LHCN-M2 (cell line): ENCODE measurements at regions not wholly inside any gene's neighbourhood (a gene's known extent, or its start where the extent isn't known, plus 50 kb on each side); places are given as distances from the start of the nearest gene placed in this dataset.

Source experiments
- DNase-seq: peaks from one replicate; pipeline ENCODE4 v3.0.0-alpha.2; 2012; ENCODE audit warnings: low read depth

- DNase-seq = peak; percentile 69
Observed at GRCh38 chr11:37788141-37788877, 1190.3 kb upstream of the RAG2 start.

DNA sequence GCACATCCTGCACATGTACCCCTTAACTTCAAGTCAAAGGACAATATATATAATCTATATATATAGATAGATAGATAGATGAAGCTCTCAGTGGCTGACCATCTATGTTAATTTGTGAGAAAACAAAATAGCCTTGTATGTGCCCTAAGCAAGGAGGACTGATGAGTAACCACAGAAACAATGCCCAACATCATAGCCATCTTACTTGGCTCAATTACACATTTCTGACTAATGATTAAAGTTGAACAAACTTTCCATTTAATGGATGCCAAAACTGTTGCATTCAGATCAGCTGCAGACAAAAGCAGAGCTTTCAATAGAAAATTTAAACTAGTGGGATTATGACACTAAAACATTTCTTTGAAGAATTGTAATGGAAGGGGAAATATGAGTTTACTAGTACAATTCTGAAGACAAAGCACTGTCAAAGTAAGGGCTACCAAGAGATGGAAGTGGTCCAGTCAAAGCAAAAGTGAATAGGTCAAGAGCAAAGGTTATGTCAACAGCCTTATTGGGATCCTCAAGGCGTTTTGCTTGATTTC lies 1188.2 kb upstream of the RAG2 start:
- DNase-seq = peak; percentile 44

GRCh38 chr11:37774441-37774840 lies 1176.4 kb upstream of the RAG2 start:
- no peak for DNase-seq

GRCh38 chr11:37770145-37770544 lies 1172.1 kb upstream of the RAG2 start:
- peak; percentile 38 for DNase-seq

DNA sequence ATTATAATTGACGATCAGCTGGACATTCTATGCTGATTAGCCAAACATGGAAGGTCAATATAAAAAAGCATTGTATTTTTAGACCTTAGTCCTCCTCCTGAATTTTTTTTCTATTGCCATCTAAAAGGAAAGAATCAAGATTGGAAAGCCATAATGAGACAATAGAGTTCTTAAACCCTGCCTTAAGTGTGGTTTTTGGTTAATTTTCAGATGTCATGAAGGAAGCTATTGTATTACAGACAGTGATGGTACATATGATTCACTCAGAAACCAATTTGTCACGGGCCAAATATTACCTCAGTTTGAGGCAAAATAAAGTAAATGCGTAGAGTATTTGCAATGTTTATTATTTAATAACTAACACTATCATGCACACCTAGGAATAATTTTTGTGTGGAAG lies 1164.0 kb upstream of the RAG2 start:
- peak; percentile 50 for DNase-seq

DNA sequence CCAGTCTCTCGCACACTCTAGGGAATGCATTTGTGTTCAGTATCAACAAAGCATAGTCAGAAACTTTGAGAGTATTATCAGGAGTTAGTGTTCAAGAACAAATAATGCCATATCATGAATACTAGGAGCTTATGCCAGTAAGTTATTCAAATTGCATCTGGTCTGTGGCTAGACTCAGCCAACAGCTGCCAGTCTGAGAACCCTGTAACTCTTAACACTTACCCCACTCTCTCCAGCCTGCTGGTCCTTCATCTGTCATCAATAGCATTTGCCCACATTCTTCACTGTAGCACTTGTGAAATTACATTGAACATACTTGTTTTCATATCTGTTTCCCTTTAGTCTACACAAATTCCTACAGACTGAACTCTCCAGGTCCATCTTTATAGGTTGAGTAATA lies 1157.5 kb upstream of the RAG2 start:
- DNase-seq = peak; percentile 70

GRCh38 chr11:37748641-37749040 lies 1150.6 kb upstream of the RAG2 start:
- DNase-seq = no peak

- DNase-seq = peak; percentile 7
Observed at GRCh38 chr11:37747121-37747520, 1149.1 kb upstream of the RAG2 start.

- no peak for DNase-seq
Observed at GRCh38 chr11:37727371-37727770, 1129.3 kb upstream of the RAG2 start.

DNA sequence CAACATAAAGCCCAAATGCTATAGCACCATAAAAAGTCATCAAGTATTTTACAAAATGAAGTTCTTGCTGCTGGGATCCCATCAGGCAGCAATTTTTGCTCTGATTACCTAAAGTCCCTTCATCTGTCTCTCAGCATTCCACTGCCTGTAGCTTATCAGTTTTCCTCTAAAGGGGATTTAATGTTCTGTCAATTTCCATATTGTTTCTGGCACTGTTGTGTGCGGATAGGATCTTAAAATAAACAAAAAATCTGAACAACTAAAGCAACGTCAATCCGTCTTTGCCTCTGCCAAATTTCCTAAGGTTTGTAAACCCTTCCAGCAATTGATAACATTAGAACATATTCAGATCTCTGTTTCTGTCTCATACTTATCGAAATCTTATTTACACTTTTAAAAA lies 1126.3 kb upstream of the RAG2 start:
- DNase-seq = no peak

DNA sequence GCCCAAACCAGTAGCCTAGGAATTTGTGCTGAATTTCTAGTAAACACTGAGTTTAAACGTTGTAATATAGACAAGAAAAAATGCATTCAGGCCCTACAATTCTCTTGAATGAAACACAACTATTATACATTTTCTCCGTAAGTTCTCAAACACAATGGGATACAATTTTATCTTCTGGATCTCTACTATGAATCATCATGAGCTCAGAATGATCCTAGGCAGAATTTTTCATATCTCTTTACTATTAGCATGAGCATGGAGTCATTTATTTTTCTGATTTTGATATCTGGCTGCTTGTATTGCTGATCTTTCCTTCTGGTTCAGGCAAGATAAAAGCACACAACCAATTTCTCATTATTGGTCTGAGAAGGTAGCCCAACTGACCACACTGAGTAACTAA lies 1123.4 kb upstream of the RAG2 start:
- no peak for DNase-seq

DNA sequence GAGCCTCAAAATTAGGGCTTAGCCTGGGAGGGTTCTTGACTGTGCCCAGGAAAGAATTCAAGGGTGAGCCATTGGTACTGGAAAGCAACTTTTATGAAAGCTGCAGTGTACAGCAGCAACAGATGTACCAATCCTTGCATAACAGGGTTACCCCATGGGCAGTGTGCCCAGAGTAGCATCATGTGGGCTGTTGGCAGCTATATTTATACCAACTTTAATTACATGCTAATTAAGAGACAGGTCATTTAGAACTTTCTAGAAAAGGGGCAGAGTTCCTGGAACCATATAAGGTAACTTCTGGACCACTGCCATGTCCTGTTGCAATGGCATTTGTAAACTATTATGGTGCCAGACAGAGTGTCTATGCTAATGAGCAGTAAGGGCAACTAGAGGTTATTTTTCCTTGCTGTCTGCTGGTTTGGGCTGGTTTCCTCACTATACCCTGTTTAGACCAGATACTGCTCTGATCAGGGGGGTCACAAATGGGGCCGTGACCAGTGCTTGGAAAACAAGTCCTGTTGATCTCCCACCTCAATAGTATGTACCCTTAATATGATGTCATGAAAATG lies 1120.5 kb upstream of the RAG2 start:
- DNase-seq = peak; percentile 5

GRCh38 chr11:37712251-37712650 lies 1114.2 kb upstream of the RAG2 start:
- peak; percentile 19 for DNase-seq

GRCh38 chr11:37710031-37710430 lies 1112.0 kb upstream of the RAG2 start:
- peak; percentile 26 for DNase-seq

- no peak for DNase-seq
Observed at GRCh38 chr11:37704791-37705190, 1106.8 kb upstream of the RAG2 start.

DNA sequence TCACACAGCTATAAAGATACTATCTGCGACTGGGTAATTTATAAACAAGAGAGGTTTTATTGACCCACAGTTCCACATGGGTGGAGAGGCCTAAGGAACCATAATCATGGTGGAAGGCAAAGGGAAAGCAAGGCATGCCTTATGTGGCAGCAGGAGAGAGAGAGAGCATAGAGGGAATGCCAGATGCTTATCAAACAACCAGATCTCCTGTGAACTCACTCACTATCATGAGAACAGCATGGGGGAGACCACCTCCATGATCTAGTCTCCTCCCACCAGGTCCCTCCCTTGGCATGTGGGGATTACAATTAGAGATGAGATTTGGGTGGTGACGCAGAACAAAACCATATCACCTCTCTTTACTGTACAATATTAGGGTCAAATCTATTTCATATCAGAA lies 1101.6 kb upstream of the RAG2 start:
- no peak for DNase-seq

GRCh38 chr11:37695283-37695682 lies 1097.2 kb upstream of the RAG2 start:
- no peak for DNase-seq

DNA sequence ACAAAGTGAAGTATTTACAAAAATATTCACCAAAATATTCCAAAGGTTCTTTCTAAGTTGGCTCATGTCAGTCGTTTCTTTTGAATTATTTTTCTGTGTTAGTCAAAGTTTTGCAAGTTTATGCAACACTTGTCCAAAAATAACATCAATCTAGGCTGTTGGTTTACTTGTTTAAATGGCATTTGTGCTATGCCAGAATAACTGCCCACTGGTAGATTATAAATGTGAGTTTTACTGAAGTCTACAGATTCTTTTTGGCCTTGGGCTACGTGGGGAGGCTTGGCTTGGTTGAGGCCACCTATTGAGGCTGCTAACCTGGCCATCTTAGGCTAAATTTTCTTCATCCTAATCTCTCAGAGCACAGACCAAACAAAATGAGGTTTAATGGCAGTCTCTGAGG lies 1091.9 kb upstream of the RAG2 start:
- no peak for DNase-seq

GRCh38 chr11:37688456-37688855 lies 1090.4 kb upstream of the RAG2 start:
- no peak for DNase-seq

DNA sequence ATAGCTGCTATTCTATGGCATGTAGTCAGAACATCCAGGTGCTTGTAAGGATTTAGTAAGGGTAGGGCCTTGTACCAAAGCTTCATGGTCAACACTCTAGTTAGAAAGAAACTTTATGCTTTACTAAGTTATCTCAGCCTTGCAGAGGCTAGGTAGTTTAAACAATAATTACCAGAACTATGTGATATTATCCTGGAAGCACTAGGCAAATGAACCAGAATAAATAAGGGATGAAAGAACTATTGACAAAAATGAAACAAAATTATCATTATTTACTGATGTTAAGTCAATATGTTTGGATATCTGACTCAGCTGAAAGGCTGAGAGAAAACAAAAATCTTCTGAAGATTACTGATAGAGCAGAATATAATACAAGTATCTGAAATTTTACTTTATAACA lies 1089.1 kb upstream of the RAG2 start:
- no peak for DNase-seq

DNA sequence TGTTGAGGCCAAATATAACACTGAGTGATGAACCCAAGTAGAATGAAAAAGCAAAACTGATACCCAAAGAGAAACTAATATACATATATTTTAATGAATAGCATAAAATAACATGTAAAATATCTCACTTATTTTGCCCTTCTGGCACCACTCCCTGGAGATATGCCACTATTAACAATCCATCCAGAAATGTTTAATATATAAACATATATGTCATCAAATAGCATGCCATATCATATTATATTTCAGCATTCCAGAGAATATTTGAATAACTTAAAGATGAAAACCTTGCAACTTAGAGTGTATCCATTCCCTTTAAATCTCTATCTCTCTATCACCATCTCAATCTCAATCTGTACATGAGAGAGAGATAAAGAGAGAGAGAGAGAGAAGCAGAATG lies 1073.3 kb upstream of the RAG2 start:
- DNase-seq = no peak

DNA sequence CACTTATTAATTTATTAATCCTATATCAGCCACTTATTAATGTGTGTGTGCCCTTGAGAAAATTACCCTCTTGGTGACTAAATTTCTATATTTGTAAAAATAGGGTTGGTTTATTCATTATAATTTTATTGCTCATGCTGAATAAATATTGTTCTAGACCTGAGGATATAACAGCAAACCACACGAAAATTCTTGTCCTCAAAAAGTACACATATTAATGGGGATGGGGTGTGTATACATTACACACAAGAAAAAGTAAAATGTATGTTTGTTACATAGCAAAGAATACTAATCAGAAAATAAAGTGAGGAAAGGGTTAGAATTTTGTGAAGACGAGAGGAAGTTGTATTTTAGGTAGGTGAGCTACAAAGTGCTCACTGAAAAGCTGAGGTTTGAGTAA lies 1068.9 kb upstream of the RAG2 start:
- DNase-seq = no peak

DNA sequence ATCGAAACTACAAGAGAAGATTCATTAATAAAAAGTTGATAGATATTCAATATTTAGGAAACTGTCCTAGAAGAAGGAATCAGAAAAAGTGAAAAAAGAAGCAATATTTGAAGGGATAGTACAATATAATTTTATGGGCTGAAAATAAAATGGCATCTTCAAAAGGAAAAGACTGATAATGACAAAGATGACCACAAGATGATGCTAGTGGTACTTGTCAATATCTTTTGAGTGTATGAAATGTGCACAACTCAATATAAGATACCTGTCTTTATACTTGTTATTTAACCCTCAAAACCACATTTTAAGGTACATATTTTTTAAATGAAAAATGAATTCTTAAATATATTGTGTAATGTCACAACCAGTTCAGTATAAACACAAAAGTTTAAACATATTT lies 1059.6 kb upstream of the RAG2 start:
- peak; percentile 18 for DNase-seq
